ENCODE measurements at regions not wholly inside any gene's neighbourhood (a gene's known extent, or its start where the extent isn't known, plus 50 kb on each side); places are given as distances from the start of the nearest gene placed in this dataset.

DNA sequence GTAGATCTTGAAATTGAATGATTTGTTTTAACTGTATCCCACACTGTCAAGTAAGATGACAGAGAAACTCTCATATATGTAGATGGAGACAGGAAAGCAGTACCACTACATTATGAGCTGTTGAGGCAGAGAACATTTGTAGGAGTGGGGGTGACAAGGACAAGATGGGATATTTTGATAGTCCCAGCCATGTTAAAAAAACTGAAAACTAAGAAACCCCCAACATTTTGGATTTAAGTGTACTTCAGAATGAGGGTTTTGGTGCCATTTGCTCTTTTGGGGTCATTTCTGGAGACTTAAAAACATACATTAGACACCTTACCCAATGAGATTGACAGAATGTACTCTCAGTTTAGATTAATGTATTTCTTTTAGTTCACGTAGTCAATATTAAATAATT is 149.9 kb upstream of the SLC4A4 start:
- TF ChIP-seq POLR2A (IDR thresholded peaks at IDR 0.05) (no peak), CTCF (IDR thresholded peaks at IDR 0.05) (no peak)
